ENCODE measurements at regions not wholly inside any gene's neighbourhood (a gene's known extent, or its start where the extent isn't known, plus 50 kb on each side); places are given as distances from the start of the nearest gene placed in this dataset.

- TF ChIP-seq ZBTB33 (IDR thresholded peaks at IDR 0.05): no peak
- no peak for TF ChIP-seq CUX1 (IDR thresholded peaks at IDR 0.05; ENCODE audit: insufficient replicate concordance, low read depth, low read length)
- TF ChIP-seq RBBP5 (conservative IDR thresholded peaks at IDR 0.05): no peak
- TF ChIP-seq SMARCA5 (IDR thresholded peaks at IDR 0.05): no peak
These were observed 109.5 kb upstream of the HSF2 start (continued) for GRCh38 chr6:122289762-122290539.

GRCh38 chr6:122297010-122297409 lies 102.4 kb upstream of the HSF2 start:
- Histone ChIP-seq H3K9ac (ENCODE audit: control insufficient read depth, insufficient read depth, low read length) (no peak overlapping the region), H4K20me1 (ENCODE audit: control insufficient read depth, insufficient read depth) (no peaks in the 10 kb centered on the region), H3K79me2 (ENCODE audit: control insufficient read depth, insufficient read depth, low read length) (no peaks in the 10 kb centered on the region), H3K27ac (ENCODE audit: control insufficient read depth, insufficient read depth) (no peak overlapping the region), H3K4me3 (no peak overlapping the region), H3K4me1 (ENCODE audit: control insufficient read depth, insufficient read depth, low read length) (no peaks in the 10 kb centered on the region), H3K27me3 (replicated peaks in 1 of 2; ENCODE audit: control insufficient read depth in 2 of 2, insufficient read depth in 2 of 2, low read length in 1 of 2) (no peaks in the 10 kb centered on the region), H2AFZ (ENCODE audit: control insufficient read depth, low read depth, low read length) (no peak overlapping the region), H3K36me3 (ENCODE audit: control insufficient read depth in 2 of 2, insufficient read depth in 2 of 2, low read length in 1 of 2) (no peaks in the 10 kb centered on the region), H3K9me3 (replicated peaks; ENCODE audit: control insufficient read depth, insufficient read depth, low read length) (no peaks in the 10 kb centered on the region), H3K4me2 (ENCODE audit: control insufficient read depth, insufficient read depth) (no peak overlapping the region)
- CTCF ChIA-PET: no interaction called here
- WGBS (ENCODE audit: insufficient coverage, insufficient replicate concordance, low lambda C conversion rate, missing lambda C conversion rate): 44% methylated on average over 2 of the region's 2 CpGs
- RAD21 ChIA-PET (ENCODE audit: unreplicated experiment): no interaction called here
- in situ Hi-C loops (cut with MboI) (no loop called here), intact Hi-C loops (cut with micrococcal nuclease; ENCODE audit: unreplicated experiment) (no loop called here)
- no TSS peak for BruUV-seq (replicated peaks)
- DNase-seq (ENCODE audit: low read depth, low spot score) (no peak), FAIRE-seq (no peak), ATAC-seq (no peak)
- POLR2A ChIA-PET: no interaction called here
- SMC1A ChIA-PET (ENCODE audit: uncharacterized antibody, unreplicated experiment): no interaction called here
- TF ChIP-seq ZNF24 (IDR thresholded peaks at IDR 0.05) (no peak), NFYB (IDR thresholded peaks at IDR 0.05; ENCODE audit: insufficient read depth, low read depth, low read length) (no peak), MAX (IDR thresholded peaks at IDR 0.05; ENCODE audit: low read depth, low read length) (no peak), YY1 (IDR thresholded peaks at IDR 0.05; ENCODE audit: low read depth, low read length) (no peak), NFYA (IDR thresholded peaks at IDR 0.05; ENCODE audit: borderline replicate concordance, low read depth, low read length) (no peak), SP1 (IDR thresholded peaks at IDR 0.05; ENCODE audit: low read depth, low read length) (no peak), JUND (IDR thresholded peaks at IDR 0.05; ENCODE audit: low read depth, low read length) (no peak), CHD4 (IDR thresholded peaks at IDR 0.05) (no peak), ZNF207 (IDR thresholded peaks at IDR 0.05; ENCODE audit: borderline replicate concordance) (no peak), SUPT20H (IDR thresholded peaks at IDR 0.05; ENCODE audit: borderline replicate concordance, control insufficient read depth, low read depth, low read length) (no peak), NFXL1 (IDR thresholded peaks at IDR 0.05; ENCODE audit: borderline replicate concordance) (no peak), RAD51 (IDR thresholded peaks at IDR 0.05) (no peak)

All from GM12878 (cell line).